BLaER1 (cell line): ENCODE measurements at regions not wholly inside any gene's neighbourhood (a gene's known extent, or its start where the extent isn't known, plus 50 kb on each side); places are given as distances from the start of the nearest gene placed in this dataset.

Source experiments
- H3K27ac ChIP-seq: shearing (Covaris generic); formaldehyde crosslinking; 2 replicates; pipeline ENCODE4 v1.8.1; 2022
- H3K27me3 ChIP-seq: shearing (Covaris generic); formaldehyde crosslinking; 2 replicates; pipeline ENCODE4 v1.8.1; 2022
- H3K36me3 ChIP-seq: shearing (Covaris generic); formaldehyde crosslinking; 2 replicates; pipeline ENCODE4 v1.8.1; 2022
- H3K4me1 ChIP-seq: shearing (Covaris generic); formaldehyde crosslinking; 2 replicates; pipeline ENCODE4 v1.8.1; 2022
- H3K4me2 ChIP-seq: shearing (Covaris generic); formaldehyde crosslinking; 2 replicates; pipeline ENCODE4 v1.8.1; 2022
- H3K4me3 ChIP-seq: shearing (Covaris generic); formaldehyde crosslinking; 2 replicates; pipeline ENCODE4 v1.8.1; 2022
- H3K9ac ChIP-seq: shearing (Covaris generic); formaldehyde crosslinking; 2 replicates; pipeline ENCODE4 v1.8.1; 2022
- H3K9me3 ChIP-seq: shearing (Covaris generic); formaldehyde crosslinking; 2 replicates; pipeline ENCODE4 v1.8.1; 2022
- H4K20me1 ChIP-seq: shearing (Covaris generic); formaldehyde crosslinking; 2 replicates; pipeline ENCODE4 v1.8.1; 2022
- Cebpa-rat ChIP-seq: shearing (Covaris generic); IDR thresholded peaks from 2 replicates; pipeline ENCODE4 v1.8.1; 2022

DNA sequence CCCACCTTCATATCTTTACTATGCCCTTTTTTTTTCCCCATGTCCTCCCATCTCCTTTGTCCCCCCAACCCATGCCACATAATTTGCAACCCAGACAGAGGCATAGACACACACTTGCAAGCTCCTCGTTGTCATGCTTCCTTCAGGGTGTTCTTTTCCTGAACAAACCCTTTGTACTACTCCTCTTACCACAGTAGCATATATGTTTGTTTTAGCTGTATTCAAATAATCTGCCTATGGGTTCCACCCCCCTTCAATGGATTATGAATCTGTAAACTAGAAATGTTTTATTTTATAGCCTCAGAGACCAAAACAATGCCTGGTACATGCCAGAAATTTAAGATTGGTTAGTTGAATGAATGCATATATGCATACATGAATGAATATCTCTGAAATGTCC lies 307.1 kb upstream of the E2F7 start:
- Histone ChIP-seq H3K4me3 (no peak overlapping the region), H3K36me3 (no peaks in the 10 kb centered on the region), H4K20me1 (no peaks in the 10 kb centered on the region), H3K4me1 (no peaks in the 10 kb centered on the region), H3K9ac (no peak overlapping the region), H3K27me3 (no peaks in the 10 kb centered on the region), H3K9me3 (no peaks in the 10 kb centered on the region), H3K27ac (no peak overlapping the region), H3K4me2 (no peak overlapping the region)
- TF ChIP-seq Cebpa-rat: no peak

DNA sequence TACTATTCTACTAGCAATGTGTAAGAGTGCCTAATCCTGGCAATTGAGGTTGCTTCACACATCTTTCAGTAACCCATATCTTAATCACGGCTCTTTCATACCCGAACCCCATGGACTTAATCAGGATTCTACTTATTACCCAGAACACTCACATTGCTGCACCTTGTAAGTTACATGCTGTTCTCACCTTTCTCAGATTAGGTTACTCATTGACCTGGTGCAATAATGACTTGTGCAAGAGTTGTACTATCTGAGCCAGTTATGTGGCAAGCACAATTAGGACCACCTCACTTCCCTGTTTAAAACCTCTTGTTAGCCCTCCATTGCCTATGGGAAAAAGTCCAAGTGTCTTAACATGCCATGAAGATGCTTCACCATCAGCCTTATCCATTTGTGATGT lies 306.7 kb upstream of the E2F7 start:
- H3K27ac ChIP-seq: no peak overlapping the region
- H3K4me2 ChIP-seq: no peak overlapping the region
- H3K4me1 ChIP-seq: no peaks in the 10 kb centered on the region
- H3K36me3 ChIP-seq: no peaks in the 10 kb centered on the region
- H3K9ac ChIP-seq: no peak overlapping the region
- no peaks in the 10 kb centered on the region for H3K27me3 ChIP-seq
- no peaks in the 10 kb centered on the region for H4K20me1 ChIP-seq
- no peaks in the 10 kb centered on the region for H3K9me3 ChIP-seq
- no peak overlapping the region for H3K4me3 ChIP-seq
- TF ChIP-seq Cebpa-rat: no peak

DNA sequence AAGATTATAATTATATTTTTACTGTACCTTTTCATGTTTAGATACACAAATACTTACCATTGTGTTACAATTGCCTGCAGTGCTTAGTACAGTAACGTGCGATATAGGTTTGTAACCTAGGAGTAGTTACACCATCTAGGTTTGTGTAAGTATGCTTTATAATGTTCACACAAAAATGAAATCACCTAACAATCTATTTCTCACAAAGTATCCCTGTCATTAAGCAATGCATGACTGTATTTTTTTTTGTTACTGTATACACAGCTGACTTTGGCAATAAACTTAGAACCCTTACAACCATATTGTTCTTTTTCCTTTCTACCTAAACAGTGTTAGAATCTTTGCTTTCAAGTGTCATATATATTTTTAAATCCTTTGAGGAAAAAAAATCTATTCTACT lies 303.0 kb upstream of the E2F7 start:
- Histone ChIP-seq H3K27me3 (no peaks in the 10 kb centered on the region), H4K20me1 (no peaks in the 10 kb centered on the region), H3K4me2 (no peak overlapping the region), H3K9me3 (no peaks in the 10 kb centered on the region), H3K4me3 (no peak overlapping the region), H3K36me3 (no peaks in the 10 kb centered on the region), H3K4me1 (no peaks in the 10 kb centered on the region), H3K27ac (no peak overlapping the region), H3K9ac (no peak overlapping the region)
- no peak for TF ChIP-seq Cebpa-rat

DNA sequence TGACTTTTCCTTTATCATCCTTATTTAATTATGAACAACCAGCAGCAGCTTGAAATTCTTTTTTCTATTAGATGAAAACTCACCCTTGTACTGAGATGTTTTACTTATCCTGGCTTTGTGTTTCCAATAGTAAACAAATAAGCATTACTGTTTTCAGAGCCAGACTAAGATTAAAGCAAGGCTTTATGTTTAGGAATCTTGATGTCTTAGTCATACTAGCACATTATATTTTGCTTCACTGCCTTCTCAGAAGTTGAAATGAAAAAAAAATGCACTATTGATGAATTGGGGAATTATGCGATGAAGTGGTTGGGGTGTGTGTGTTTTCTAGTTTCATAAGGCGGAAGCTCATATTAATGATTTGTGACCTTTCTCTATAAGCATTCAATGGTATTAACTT lies 301.2 kb upstream of the E2F7 start:
- Histone ChIP-seq H3K4me1 (no peaks in the 10 kb centered on the region), H3K27me3 (no peaks in the 10 kb centered on the region), H3K4me3 (no peak overlapping the region), H3K9ac (no peak overlapping the region), H3K4me2 (no peak overlapping the region), H3K36me3 (no peaks in the 10 kb centered on the region), H3K27ac (no peak overlapping the region), H3K9me3 (no peaks in the 10 kb centered on the region), H4K20me1 (no peaks in the 10 kb centered on the region)
- TF ChIP-seq Cebpa-rat: no peak

DNA sequence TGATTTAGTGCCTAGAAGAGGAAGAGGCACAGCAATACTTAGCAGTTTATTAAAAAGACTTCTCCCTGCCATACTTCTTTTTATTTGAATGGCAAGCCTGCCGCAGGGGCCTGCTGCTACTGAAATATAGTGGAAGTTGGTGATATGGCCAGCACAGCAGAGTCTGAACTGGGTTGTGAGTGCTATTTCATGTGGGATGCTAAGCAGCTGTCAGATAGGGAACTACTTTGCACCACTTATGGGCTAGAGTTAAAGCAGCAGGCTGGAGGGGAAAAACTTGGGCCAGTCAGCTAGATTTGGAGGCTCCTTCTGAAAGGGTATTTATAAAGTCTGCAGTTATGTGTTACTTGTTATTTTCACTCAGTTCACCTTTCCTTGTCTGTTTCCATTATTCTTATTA lies 299.0 kb upstream of the E2F7 start:
- Histone ChIP-seq H4K20me1 (no peaks in the 10 kb centered on the region), H3K9ac (no peak overlapping the region), H3K4me1 (no peaks in the 10 kb centered on the region), H3K9me3 (no peaks in the 10 kb centered on the region), H3K4me3 (no peak overlapping the region), H3K27me3 (no peaks in the 10 kb centered on the region), H3K27ac (no peak overlapping the region), H3K4me2 (no peak overlapping the region), H3K36me3 (no peaks in the 10 kb centered on the region)
- TF ChIP-seq Cebpa-rat: no peak

DNA sequence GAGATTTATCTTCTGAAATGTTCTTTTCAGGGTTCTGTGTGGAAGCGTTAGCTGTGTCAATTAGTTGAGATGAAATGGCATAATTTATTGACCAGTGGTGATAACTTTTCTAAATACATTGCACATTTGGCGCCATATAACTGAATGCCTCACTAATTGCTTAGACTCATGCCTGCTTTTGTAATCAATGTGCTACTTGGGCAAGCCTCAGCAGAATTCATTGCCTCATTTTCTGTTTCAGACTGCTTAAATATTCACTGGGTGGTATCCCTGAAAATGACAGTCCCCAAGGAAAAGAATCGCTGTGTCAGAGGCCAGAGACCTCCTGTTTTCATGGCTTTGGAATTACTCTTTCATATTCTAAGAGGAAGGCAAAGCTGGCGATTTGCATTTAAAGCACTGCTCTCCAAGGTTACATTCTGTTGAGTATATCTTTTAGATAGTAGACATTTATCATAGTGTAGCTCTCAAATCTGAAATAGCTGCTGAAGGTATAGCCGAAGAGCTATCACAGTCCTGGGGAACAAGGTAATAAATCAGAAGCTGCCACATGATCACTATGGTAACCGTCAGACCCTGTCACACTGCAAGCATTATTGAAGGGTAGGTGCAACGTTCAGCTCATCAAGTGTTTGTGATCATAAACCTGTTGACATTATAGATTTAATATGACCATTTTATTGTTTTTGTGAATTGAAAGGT lies 297.3 kb upstream of the E2F7 start:
- Histone ChIP-seq H3K4me1 (no peaks in the 10 kb centered on the region), H4K20me1 (no peaks in the 10 kb centered on the region), H3K9me3 (no peaks in the 10 kb centered on the region), H3K27me3 (no peaks in the 10 kb centered on the region), H3K4me3 (no peak overlapping the region), H3K4me2 (no peak overlapping the region), H3K27ac (no peak overlapping the region), H3K9ac (no peak overlapping the region), H3K36me3 (no peaks in the 10 kb centered on the region)
- TF ChIP-seq Cebpa-rat: no peak

DNA sequence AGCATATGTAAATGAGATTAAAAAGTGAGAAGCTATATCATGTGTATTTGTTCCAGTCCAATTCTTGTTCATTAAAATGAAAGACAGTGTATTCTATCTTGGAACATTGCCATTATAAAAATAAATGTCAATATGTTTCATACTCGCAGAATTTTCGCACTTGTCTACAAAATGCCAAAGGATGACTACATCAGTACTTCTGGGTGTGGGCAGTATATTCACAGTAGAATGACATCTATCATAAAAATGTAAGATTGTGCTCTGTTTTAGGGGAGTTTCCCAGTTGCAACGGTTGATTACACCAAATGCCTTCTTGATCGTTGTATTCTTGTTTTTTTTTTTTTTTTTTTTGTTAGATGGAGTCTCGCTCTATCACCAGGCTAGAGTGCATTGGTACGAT lies 292.3 kb upstream of the E2F7 start:
- H3K9me3 ChIP-seq: no peaks in the 10 kb centered on the region
- no peaks in the 10 kb centered on the region for H3K27me3 ChIP-seq
- H3K4me3 ChIP-seq: no peak overlapping the region
- H3K4me1 ChIP-seq: no peaks in the 10 kb centered on the region
- H3K27ac ChIP-seq: no peak overlapping the region
- no peaks in the 10 kb centered on the region for H3K36me3 ChIP-seq
- TF ChIP-seq Cebpa-rat: no peak
- no peak overlapping the region for H3K4me2 ChIP-seq
- no peaks in the 10 kb centered on the region for H4K20me1 ChIP-seq
- H3K9ac ChIP-seq: no peak overlapping the region

DNA sequence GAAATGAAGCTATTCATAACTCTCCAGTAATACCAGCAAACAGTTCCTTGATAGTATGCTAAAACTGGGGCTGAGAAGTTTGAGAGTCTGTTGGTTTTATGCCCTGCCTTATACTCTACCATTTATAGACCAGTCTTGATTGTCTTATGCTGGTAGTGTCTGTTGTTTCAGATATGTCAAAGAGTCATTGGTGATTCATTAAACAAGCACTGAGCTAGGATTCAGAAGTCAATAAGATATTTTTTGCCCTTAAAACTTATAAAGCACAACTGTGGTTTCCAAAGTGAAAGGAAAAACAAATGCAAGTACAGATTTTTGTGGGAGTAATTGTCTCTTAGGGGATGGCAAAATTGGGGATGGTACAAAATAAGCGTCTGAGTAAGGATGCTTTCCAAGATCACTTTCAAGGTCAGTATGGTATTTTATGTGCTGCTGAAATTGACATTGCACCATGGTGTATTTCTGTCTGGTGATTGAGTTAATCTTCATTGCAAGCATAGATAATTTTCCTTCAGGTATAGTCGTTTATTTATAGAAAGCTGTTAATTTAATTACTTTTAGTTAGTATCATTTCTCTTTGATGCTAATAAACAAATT lies 289.5 kb upstream of the E2F7 start:
- no peaks in the 10 kb centered on the region for H3K4me1 ChIP-seq
- TF ChIP-seq Cebpa-rat: no peak
- no peak overlapping the region for H3K4me3 ChIP-seq
- no peaks in the 10 kb centered on the region for H3K27me3 ChIP-seq
- H3K36me3 ChIP-seq: no peaks in the 10 kb centered on the region
- H3K9me3 ChIP-seq: no peaks in the 10 kb centered on the region
- H4K20me1 ChIP-seq: no peaks in the 10 kb centered on the region
- no peak overlapping the region for H3K27ac ChIP-seq
- no peak overlapping the region for H3K9ac ChIP-seq
- no peak overlapping the region for H3K4me2 ChIP-seq

DNA sequence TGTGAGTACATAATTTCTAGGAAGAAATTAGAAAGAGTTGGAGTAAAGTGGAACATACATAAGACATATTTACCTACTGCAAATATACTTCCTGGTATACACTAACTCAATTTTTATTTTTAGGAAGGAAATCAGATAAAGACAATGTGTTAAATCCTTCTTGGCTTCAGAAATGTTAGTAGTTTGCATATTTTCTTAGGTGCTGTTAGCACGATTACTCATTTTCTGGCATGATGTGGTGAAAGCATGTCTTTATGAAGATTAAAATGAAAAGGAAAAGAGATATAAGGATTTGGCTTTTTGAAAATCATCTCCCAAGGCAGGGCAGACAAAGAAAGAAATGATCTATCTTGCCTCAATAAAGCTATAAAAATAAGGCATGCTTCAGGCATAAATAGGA lies 287.6 kb upstream of the E2F7 start:
- Histone ChIP-seq H4K20me1 (no peaks in the 10 kb centered on the region), H3K4me3 (no peak overlapping the region), H3K36me3 (no peaks in the 10 kb centered on the region), H3K27ac (no peak overlapping the region), H3K4me2 (no peak overlapping the region), H3K9me3 (no peaks in the 10 kb centered on the region), H3K27me3 (no peaks in the 10 kb centered on the region), H3K9ac (no peak overlapping the region), H3K4me1 (no peaks in the 10 kb centered on the region)
- no peak for TF ChIP-seq Cebpa-rat

DNA sequence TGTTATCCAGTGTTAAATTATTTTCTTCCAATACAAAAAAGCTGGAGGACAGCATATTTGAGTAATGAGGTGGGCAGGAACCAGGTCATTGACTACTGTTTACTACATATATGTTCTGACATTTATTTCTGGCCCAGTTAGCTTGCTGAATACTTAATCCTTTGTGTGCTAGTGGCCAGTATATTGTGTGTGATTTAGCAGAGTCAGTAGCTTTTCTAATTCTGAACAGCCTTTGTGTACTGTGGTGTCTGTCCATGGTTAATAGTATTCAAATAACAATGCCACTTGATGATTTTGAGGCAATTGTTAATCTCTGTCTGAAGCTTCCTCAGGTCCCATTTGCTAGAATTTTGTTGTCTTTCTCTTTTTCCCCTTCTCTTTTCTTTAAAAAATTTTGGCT lies 286.5 kb upstream of the E2F7 start:
- TF ChIP-seq Cebpa-rat: no peak
- H3K27me3 ChIP-seq: no peaks in the 10 kb centered on the region
- H3K9me3 ChIP-seq: no peaks in the 10 kb centered on the region
- no peak overlapping the region for H3K4me2 ChIP-seq
- no peaks in the 10 kb centered on the region for H4K20me1 ChIP-seq
- H3K4me3 ChIP-seq: no peak overlapping the region
- no peak overlapping the region for H3K27ac ChIP-seq
- H3K4me1 ChIP-seq: no peaks in the 10 kb centered on the region
- H3K9ac ChIP-seq: no peak overlapping the region
- H3K36me3 ChIP-seq: no peaks in the 10 kb centered on the region
